ENCODE measurements at regions not wholly inside any gene's neighbourhood (a gene's known extent, or its start where the extent isn't known, plus 50 kb on each side); places are given as distances from the start of the nearest gene placed in this dataset.
"Not testable (repeated sequence)": the region's sequence is repeated elsewhere in the genome, so short reads cannot be mapped to it uniquely, and the experiment has no call there.

- in situ Hi-C loops (cut with MboI; ENCODE audit: low sequenced_read_pairs) = no loop called here
Measured at GRCh38 chr7:29619111-29619510, 55.5 kb downstream of the PRR15 start.

- in situ Hi-C loops (cut with MboI; ENCODE audit: low sequenced_read_pairs) = no loop called here
Measured at GRCh38 chr7:29619848-29620555, 56.4 kb downstream of the PRR15 start.

DNA sequence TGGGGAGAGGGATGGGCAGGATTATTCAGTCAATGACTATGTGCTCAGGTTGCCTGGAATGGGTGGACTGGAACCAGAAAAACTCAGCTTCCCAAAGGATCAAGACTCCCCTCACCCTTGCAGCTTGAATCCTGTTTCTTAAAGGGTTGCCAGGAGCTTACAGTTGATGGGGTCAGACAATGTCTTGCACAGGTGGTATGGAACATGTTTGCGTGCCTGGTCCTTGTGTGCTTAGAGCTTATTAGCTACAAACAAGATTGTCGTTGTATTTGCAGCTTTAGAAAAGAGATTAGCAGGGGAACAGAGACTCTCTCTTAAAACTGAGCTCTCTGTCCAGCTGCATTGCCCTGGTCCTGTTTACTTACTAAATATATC, 56.9 kb downstream of the PRR15 start:
- in situ Hi-C loops (cut with MboI; ENCODE audit: low sequenced_read_pairs) = no loop called here

GRCh38 chr7:29622335-29623265, 59.0 kb downstream of the PRR15 start:
- in situ Hi-C loops (cut with MboI; ENCODE audit: low sequenced_read_pairs) = no loop called here

DNA sequence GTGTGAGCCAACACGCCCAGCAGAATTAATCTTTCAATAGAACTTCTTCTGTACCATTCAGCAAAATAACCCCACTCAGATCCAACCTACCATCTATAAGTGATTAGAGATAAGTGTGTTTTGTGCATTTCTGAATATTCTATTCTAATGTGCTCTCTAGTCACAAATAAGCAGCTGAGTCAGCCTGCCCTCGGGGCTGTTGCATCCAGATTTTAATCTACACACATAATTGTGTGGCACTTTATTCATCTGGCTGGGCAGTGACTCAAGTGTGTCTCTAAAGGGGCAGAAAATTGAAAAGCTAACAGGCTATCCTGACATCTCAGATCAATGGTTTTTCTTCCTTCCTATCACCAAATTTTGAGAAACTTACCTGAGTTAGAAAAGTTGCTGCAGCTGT, 60.3 kb downstream of the PRR15 start:
- in situ Hi-C loops (cut with MboI; ENCODE audit: low sequenced_read_pairs) = no loop called here

DNA sequence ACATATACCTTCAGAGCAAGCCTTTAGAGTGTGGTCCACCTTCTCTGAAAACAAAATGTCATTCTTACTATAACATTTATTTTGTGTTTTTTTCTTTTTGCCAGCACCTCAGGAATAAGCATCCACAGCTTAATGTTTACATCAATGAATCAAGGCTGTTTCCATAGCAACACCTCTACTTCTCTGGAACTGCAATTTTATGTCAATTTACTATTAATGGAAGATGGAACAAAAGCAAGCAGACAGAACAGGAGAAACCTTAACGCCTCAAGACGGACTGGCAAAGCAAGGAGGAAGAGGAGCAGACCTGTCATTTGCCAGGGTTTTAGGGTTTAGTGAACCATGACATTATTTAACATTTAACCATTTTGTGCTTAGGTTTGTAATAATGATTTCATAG, 63.1 kb downstream of the PRR15 start:
- in situ Hi-C loops (cut with MboI; ENCODE audit: low sequenced_read_pairs) = no loop called here

- in situ Hi-C loops (cut with MboI; ENCODE audit: low sequenced_read_pairs) = no loop called here
Measured at GRCh38 chr7:29627631-29628030, 64.0 kb downstream of the PRR15 start.

GRCh38 chr7:29629507-29629906, 65.9 kb downstream of the PRR15 start:
- in situ Hi-C loops (cut with MboI; ENCODE audit: low sequenced_read_pairs) = no loop called here

- in situ Hi-C loops (cut with MboI; ENCODE audit: low sequenced_read_pairs) = not testable (repeated sequence)
Measured at GRCh38 chr7:29635067-29636008, 71.7 kb downstream of the PRR15 start.

DNA sequence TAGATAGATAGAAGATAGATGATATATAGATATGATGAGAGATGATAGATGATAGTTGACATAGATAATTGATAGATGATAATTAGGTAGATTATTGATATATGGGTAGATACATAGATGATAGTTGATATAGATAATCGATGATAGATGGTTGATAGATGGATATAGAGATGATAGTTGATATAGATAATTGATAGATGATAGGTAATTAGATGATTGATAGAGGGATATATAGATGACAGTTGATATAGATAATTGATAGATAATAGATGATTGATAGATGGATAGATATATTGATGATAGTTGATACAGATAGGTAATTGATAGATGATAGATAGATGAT, 72.3 kb downstream of the PRR15 start:
- in situ Hi-C loops (cut with MboI; ENCODE audit: low sequenced_read_pairs) = no loop called here

GRCh38 chr7:29637374-29637773, 73.7 kb downstream of the PRR15 start:
- in situ Hi-C loops (cut with MboI; ENCODE audit: low sequenced_read_pairs) = no loop called here

DNA sequence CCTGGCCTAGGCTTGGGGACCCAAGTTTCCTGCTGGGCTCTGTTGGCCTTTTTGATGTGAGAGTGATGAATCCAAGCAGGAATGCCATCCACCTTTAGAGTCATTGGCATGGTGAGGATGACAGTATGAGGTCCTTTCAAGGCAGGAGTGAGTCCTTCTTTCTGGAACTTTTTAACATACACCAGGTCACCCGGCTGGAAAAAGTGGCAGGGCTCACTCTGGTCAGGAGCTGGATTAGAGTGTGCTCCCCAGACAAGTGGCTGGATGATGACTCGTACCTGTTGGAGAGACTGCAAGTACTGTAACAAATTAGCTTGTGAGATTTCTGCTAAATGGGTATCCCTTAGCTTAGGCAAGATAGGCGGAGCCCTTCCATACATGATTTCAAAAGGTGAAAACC, 75.2 kb downstream of the PRR15 start:
- in situ Hi-C loops (cut with MboI; ENCODE audit: low sequenced_read_pairs) = not testable (repeated sequence)

GRCh38 chr7:29639386-29639785, 75.8 kb downstream of the PRR15 start:
- in situ Hi-C loops (cut with MboI; ENCODE audit: low sequenced_read_pairs) = no loop called here

- in situ Hi-C loops (cut with MboI; ENCODE audit: low sequenced_read_pairs) = no loop called here
Measured at GRCh38 chr7:29639886-29640595, 76.4 kb downstream of the PRR15 start.

DNA sequence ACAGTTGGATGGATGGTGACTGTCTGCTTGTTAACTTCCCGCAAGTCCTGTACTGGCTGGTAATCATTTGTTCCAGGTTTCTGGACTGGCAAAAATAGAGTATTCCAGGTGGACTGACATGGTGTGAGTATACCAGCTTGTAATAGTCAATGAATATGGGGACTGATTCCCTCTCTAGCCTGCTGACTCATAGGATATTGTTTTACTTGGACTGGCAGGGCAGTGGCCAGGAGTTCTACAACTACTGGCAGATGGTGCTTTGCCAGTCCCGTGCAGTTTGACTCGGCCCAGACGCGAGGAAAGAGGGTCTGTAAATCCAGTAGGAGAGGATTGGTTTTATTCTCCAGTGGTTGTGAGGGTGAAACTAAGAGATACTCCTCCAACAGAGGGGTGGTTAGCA, 78.0 kb downstream of the PRR15 start:
- in situ Hi-C loops (cut with MboI; ENCODE audit: low sequenced_read_pairs) = no loop called here

GRCh38 chr7:29642494-29643155, 79.0 kb downstream of the PRR15 start:
- in situ Hi-C loops (cut with MboI; ENCODE audit: low sequenced_read_pairs) = no loop called here

DNA sequence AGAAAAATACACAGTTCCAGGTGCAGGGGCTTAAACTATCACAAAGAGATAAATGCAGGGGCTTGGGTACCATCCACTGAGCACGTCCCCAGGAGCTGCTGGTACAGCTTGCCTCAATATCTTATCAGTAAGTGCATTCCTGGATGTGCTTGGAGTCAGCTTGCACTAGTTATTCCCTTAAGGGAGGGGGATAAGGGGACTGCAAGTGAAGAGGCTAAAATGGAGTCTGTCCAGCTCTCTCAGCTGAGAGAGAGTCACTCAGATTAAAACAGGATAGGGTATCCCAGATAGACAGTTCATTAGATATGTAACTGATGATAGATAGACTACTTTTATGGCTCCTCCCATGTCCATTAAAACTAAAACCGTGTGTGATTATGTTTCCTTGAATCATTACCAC, 82.5 kb downstream of the PRR15 start:
- in situ Hi-C loops (cut with MboI; ENCODE audit: low sequenced_read_pairs) = not testable (repeated sequence)

DNA sequence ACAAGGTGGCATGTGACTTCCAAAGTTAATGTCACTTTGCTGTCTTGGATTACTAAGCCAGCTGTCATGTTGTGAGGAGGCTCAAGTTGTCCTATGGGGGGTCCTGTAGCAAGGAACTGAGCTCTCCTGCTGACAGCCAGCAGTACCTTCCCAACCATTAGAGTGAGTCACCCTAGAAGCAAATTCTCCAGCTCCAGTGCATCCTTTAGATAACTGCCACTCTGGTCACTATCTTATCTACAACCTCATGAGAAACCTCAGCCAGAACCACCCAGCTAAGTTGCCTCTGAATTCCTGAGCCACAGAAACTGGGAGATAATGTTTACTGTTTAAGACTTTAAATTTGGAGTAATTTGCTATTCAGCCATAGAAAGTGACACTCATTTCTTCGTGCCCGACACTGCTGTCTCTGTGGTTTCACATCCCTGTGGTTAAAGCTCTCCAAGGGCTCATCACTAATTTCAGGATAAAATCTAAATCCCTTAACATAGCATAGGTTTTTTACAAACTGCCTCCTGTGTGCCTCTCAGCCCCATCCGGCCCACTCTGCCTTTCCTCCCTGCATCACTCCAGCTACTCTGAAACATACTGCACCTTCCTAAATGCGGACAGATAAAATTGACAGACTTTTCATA, 83.5 kb downstream of the PRR15 start:
- in situ Hi-C loops (cut with MboI; ENCODE audit: low sequenced_read_pairs) = no loop called here

DNA sequence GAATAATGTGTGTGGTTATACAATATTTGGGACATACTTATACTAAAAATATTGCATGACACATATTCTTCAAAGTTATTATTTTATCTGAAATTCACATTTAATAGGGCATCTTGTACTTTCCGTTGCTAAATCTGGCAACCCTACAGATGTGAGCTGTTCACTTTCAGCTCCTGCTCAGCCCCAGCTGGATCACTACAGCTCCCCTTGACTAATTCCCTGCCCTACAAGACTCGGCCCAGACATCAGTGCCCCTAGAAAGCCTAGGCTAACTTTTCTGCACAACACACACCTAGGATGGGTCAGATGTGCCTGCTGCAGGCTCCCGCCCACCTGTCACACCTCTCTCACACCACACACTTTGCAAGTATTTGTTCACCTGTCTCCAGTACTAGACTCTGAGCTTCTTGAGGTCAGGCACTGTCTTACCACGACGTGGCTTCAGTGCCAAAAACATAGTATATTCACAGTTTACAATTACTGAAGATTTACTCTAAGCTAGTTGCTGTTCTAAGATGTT, 84.1 kb downstream of the PRR15 start:
- in situ Hi-C loops (cut with MboI; ENCODE audit: low sequenced_read_pairs) = not testable (repeated sequence)

All from HL-60/S4 treated with retinoic acid at 250 ng/mL for 4 days and 3 days (cell line).